Liver (tissue), 8 donors: ENCODE measurements at regions not wholly inside any gene's neighbourhood (a gene's known extent, or its start where the extent isn't known, plus 50 kb on each side); places are given as distances from the start of the nearest gene placed in this dataset.

Experiments used
- DNase-seq: peaks from one replicate; pipeline ENCODE4 v3.0.0-alpha.2; 2017; ENCODE audit warnings: low spot score
- H3K27ac ChIP-seq, 2 donors: one replicate each; pipeline ENCODE4 v1.7.0; 2013; ENCODE audit warnings: inconsistent platforms in 2 of 2, low read length in 2 of 2, control low read depth in 1 of 2, low read depth in 1 of 2, mild to moderate bottlenecking in 1 of 2
- H3K27me3 ChIP-seq, 4 donors: one replicate each; pipeline versions ENCODE4 v1.6.1 to v1.7.0; 2013; ENCODE audit warnings: low read length in 3 of 4, inconsistent platforms in 1 of 4, mild to moderate bottlenecking in 1 of 4, moderate library complexity in 1 of 4; ENCODE audit not compliant: control insufficient read depth in 4 of 4, insufficient read depth in 4 of 4
- H3K36me3 ChIP-seq, 4 donors: one replicate each; pipeline versions ENCODE4 v1.6.1 to v1.7.0; 2013; ENCODE audit warnings: low read length in 3 of 4, mild to moderate bottlenecking in 3 of 4, low read depth in 1 of 4, moderate library complexity in 1 of 4; ENCODE audit not compliant: control insufficient read depth in 4 of 4, insufficient read depth in 3 of 4
- H3K4me1 ChIP-seq, 4 donors: one replicate each; pipeline versions ENCODE4 v1.6.1 to v1.7.0; 2013; ENCODE audit warnings: low read length in 3 of 4, mild to moderate bottlenecking in 3 of 4, moderate library complexity in 1 of 4; ENCODE audit not compliant: control insufficient read depth in 4 of 4, insufficient read depth in 4 of 4
- H3K4me3 ChIP-seq, 3 donors: one replicate each; pipeline versions ENCODE4 v1.6.1 to v1.7.0; 2013; ENCODE audit warnings: low read length in 3 of 3, control low read depth in 1 of 3, low read depth in 1 of 3, mild to moderate bottlenecking in 1 of 3
- H3K9ac ChIP-seq, 2 donors: one replicate each; pipeline ENCODE4 v1.7.0; 2013; ENCODE audit warnings: low read length in 2 of 2, mild to moderate bottlenecking in 2 of 2, moderate library complexity in 2 of 2, control low read depth in 1 of 2, low read depth in 1 of 2
- H3K9me3 ChIP-seq, 4 donors: one replicate each; pipeline versions ENCODE4 v1.6.1 to v1.7.0; 2013; ENCODE audit warnings: low read length in 3 of 4; ENCODE audit not compliant: control insufficient read depth in 4 of 4
- EGR1 ChIP-seq, 2 donors: IDR thresholded peaks; 2 replicates each; pipeline ENCODE4 v1.6.1; 2016 to 2018; ENCODE audit warnings: antibody characterized with exemption in 2 of 2, low read depth in 2 of 2
- FOXA1 ChIP-seq: IDR thresholded peaks from 2 replicates; pipeline ENCODE4 v1.6.1; 2016; ENCODE audit warnings: antibody characterized with exemption
- FOXA2 ChIP-seq: IDR thresholded peaks from 2 replicates; pipeline ENCODE4 v1.6.1; 2016; ENCODE audit warnings: antibody characterized with exemption
- GABPA ChIP-seq, 2 donors: IDR thresholded peaks in 1 of 2; conservative IDR thresholded peaks in 1 of 2; 2 replicates each; pipeline ENCODE4 v1.6.1; 2016; ENCODE audit warnings: antibody characterized with exemption in 2 of 2, mild to moderate bottlenecking in 1 of 2, moderate library complexity in 1 of 2
- HNF4A ChIP-seq, 2 donors: conservative IDR thresholded peaks; 2 replicates each; pipeline ENCODE4 v1.6.1; 2016; ENCODE audit warnings: antibody characterized with exemption in 2 of 2, mild to moderate bottlenecking in 2 of 2
- HNF4G ChIP-seq: IDR thresholded peaks from 2 replicates; pipeline ENCODE4 v1.6.1; 2016; ENCODE audit warnings: antibody characterized with exemption
- JUND ChIP-seq, 2 donors: IDR thresholded peaks; 2 replicates each; pipeline ENCODE4 v1.6.1; 2016; ENCODE audit warnings: antibody characterized with exemption in 2 of 2
- NR2F2 ChIP-seq: IDR thresholded peaks from 2 replicates; pipeline ENCODE4 v1.6.1; 2016; ENCODE audit warnings: antibody characterized with exemption
- RXRA ChIP-seq, 2 donors: IDR thresholded peaks; 2 replicates each; pipeline ENCODE4 v1.6.1; 2017 to 2018; ENCODE audit warnings: antibody characterized with exemption in 2 of 2, mild to moderate bottlenecking in 1 of 2
- SP1 ChIP-seq: IDR thresholded peaks from 2 replicates; pipeline ENCODE4 v1.6.1; 2018; ENCODE audit warnings: antibody characterized with exemption, mild to moderate bottlenecking
- TAF1 ChIP-seq: conservative IDR thresholded peaks from 2 replicates; pipeline ENCODE4 v1.6.1; 2016; ENCODE audit warnings: antibody characterized with exemption, mild to moderate bottlenecking
- YY1 ChIP-seq: IDR thresholded peaks from 2 replicates; pipeline ENCODE4 v1.6.1; 2016; ENCODE audit warnings: antibody characterized with exemption, mild to moderate bottlenecking
- WGBS: extraction: QIAGEN DNeasy Blood & Tissue Kit; methylation state at CpG from one replicate; pipeline ENCODE4 v1.1.7; 2013; 5-methylcytosine and 5-hydroxymethylcytosine counted together
- TF ChIP-seq, protein P1 (sequence below): IDR thresholded peaks from 2 replicates; pipeline ENCODE4 v1.6.1; 2016; ENCODE audit warnings: antibody characterized with exemption
- TF ChIP-seq, protein P2 (sequence below): IDR thresholded peaks from 2 replicates; pipeline ENCODE4 v1.6.1; 2016; ENCODE audit warnings: antibody characterized with exemption
- TF ChIP-seq, protein P3 (sequence below): IDR thresholded peaks from 2 replicates; pipeline ENCODE4 v1.6.1; 2016; ENCODE audit warnings: antibody characterized with exemption
- TF ChIP-seq, protein P4 (sequence below): fragments of 150-350 bp; IDR thresholded peaks from 2 replicates; pipeline ENCODE4 v1.5.1; 2017; ENCODE audit warnings: improper control_type of control experiment, low read depth, low read length; ENCODE audit not compliant: missing input control
- TF ChIP-seq, protein P5 (sequence below): IDR thresholded peaks from 2 replicates; pipeline ENCODE4 v1.6.1; 2016; ENCODE audit warnings: antibody characterized with exemption, mild to moderate bottlenecking
- donor health status: healthy.
- donor health status: healthy.
- donor health status: healthy.
- donor health status: healthy.
- donor health status: healthy.

DNA sequence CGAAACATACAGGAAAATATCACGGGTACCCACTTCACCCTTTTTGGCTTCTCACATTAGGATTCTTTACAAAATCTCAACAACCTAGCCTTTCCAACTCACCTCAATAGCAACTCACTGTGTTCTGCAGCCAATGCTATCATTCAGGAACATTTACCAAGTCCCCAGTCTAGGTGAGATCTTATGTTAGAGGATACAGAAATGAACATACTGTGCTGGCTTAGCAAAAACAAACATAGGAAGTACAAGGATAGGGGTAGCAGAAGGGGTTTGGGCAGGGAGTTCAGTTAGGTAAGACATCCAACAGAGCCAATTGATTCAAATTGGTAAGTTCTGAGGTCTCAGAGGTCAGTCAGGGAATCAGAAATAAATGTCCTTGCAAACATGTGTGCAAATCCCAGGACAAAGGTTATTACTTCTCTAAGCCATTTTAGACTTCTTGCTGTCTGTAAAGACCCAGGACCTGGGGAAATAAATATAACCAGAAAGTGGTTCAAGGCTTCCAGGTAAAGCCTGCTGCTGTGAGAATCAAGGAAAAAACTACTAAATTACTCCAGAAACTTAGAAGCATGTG is 556.3 kb upstream of the CHAC2 start:
- Histone ChIP-seq H3K4me3 (no peak overlapping the region), H3K27ac (no peak overlapping the region), H3K4me1 (no peaks in the 10 kb centered on the region), H3K9me3 (no peaks in the 10 kb centered on the region), H3K9ac (no peak overlapping the region), H3K36me3 (no peaks in the 10 kb centered on the region), H3K27me3 (no peaks in the 10 kb centered on the region)
- 80% methylated on average over 2 of the region's 2 CpGs for WGBS
- TF ChIP-seq FOXA2 (no peak), GABPA (IDR thresholded peaks at IDR 0.05 in 1 of 2, conservative IDR thresholded peaks at IDR 0.05 in 1 of 2) (no peak), NR2F2 (no peak), FOXA1 (no peak), SP1 (no peak), HNF4G (no peak), RXRA (IDR thresholded peaks at IDR 0.05) (no peak), JUND (IDR thresholded peaks at IDR 0.05) (no peak)
- TF ChIP-seq, protein P1, sequence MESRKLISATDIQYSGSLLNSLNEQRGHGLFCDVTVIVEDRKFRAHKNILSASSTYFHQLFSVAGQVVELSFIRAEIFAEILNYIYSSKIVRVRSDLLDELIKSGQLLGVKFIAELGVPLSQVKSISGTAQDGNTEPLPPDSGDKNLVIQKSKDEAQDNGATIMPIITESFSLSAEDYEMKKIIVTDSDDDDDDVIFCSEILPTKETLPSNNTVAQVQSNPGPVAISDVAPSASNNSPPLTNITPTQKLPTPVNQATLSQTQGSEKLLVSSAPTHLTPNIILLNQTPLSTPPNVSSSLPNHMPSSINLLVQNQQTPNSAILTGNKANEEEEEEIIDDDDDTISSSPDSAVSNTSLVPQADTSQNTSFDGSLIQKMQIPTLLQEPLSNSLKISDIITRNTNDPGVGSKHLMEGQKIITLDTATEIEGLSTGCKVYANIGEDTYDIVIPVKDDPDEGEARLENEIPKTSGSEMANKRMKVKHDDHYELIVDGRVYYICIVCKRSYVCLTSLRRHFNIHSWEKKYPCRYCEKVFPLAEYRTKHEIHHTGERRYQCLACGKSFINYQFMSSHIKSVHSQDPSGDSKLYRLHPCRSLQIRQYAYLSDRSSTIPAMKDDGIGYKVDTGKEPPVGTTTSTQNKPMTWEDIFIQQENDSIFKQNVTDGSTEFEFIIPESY, result no peak
- no peak for DNase-seq

DNA sequence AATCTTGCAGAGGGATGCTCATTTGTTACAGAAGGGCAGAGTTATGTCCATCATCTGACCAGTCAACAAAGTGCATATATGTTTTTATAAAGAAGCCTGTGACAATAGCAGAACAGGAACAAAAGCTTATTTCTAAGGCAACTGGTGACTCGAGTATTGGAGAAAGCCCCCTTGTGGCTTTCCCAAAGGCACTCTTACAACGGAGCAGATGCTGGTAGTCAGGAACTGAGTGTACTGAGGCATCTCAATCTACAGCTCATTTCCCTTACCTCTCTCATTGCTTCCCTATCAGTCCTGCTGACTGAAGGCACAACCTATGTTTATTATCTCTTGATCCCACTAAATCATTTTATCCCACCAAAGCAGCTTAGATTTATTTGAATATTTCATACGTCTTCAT is 557.1 kb upstream of the CHAC2 start:
- TF ChIP-seq HNF4A (conservative IDR thresholded peaks at IDR 0.05) (no peak), YY1 (no peak), JUND (IDR thresholded peaks at IDR 0.05) (no peak), RXRA (IDR thresholded peaks at IDR 0.05) (no peak), EGR1 (IDR thresholded peaks at IDR 0.05; ENCODE audit: low read depth in 2 of 2) (no peak)
- TF ChIP-seq, protein P2, sequence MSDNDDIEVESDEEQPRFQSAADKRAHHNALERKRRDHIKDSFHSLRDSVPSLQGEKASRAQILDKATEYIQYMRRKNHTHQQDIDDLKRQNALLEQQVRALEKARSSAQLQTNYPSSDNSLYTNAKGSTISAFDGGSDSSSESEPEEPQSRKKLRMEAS, result no peak
- TF ChIP-seq, protein P3, sequence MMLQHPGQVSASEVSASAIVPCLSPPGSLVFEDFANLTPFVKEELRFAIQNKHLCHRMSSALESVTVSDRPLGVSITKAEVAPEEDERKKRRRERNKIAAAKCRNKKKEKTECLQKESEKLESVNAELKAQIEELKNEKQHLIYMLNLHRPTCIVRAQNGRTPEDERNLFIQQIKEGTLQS, result no peak
- no peaks in the 10 kb centered on the region for H3K4me1 ChIP-seq
- no peak overlapping the region for H3K27ac ChIP-seq
- H3K4me3 ChIP-seq, result no peak overlapping the region
- H3K27me3 ChIP-seq, result no peaks in the 10 kb centered on the region
- WGBS, result 52% methylated on average over 3 of the region's 3 CpGs
- no peaks in the 10 kb centered on the region for H3K36me3 ChIP-seq
- DNase-seq, result no peak
- no peaks in the 10 kb centered on the region for H3K9me3 ChIP-seq
- H3K9ac ChIP-seq, result no peak overlapping the region

DNA sequence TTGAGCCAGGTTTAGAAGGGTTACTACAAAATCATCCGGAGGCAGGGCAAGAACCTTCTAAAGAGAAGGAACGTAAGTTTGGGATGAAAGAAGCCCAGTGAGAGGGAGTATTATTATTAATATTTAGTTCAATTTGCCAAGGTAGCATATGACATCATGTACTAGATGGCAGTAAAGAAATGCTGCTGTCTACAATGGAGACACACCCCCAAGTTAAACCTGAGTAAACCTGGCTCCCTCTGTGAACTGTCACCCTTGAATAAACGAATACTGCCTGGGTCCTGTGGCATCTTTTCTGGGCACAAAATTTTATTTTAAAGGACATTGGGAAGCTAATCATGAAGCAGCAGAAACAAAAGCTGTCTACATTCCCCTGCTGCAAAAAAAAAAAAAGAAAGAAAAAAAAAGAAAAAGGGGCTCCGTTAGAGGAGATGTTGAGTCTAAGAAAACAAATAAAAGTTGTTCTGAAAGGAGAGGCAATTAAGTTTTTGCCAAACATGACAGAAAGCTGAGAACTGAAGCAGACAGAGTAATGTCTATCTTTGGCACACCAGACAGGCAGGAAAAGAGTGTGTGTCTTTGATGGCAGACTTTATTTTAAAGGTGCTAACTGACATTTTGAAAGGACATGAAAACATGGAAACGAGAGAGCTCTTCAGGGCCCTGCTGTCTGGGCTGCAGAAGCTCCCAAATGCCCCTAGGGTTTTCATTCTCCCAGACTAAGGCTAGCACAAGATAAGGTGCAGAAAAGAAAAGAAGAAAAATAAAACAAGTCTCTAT is 557.7 kb upstream of the CHAC2 start:
- Histone ChIP-seq H3K9me3 (no peaks in the 10 kb centered on the region), H3K36me3 (no peaks in the 10 kb centered on the region), H3K27ac (no peak overlapping the region), H3K4me1 (no peaks in the 10 kb centered on the region), H3K9ac (no peak overlapping the region), H3K4me3 (no peak overlapping the region), H3K27me3 (no peaks in the 10 kb centered on the region)
- WGBS, result 59% methylated on average over 5 of the region's 5 CpGs
- no peak for DNase-seq
- no peak for TF ChIP-seq SP1
- TF ChIP-seq, protein P4, sequence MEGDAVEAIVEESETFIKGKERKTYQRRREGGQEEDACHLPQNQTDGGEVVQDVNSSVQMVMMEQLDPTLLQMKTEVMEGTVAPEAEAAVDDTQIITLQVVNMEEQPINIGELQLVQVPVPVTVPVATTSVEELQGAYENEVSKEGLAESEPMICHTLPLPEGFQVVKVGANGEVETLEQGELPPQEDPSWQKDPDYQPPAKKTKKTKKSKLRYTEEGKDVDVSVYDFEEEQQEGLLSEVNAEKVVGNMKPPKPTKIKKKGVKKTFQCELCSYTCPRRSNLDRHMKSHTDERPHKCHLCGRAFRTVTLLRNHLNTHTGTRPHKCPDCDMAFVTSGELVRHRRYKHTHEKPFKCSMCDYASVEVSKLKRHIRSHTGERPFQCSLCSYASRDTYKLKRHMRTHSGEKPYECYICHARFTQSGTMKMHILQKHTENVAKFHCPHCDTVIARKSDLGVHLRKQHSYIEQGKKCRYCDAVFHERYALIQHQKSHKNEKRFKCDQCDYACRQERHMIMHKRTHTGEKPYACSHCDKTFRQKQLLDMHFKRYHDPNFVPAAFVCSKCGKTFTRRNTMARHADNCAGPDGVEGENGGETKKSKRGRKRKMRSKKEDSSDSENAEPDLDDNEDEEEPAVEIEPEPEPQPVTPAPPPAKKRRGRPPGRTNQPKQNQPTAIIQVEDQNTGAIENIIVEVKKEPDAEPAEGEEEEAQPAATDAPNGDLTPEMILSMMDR, result no peak
- TF ChIP-seq FOXA2, result no peak
- no peak for TF ChIP-seq EGR1 (IDR thresholded peaks at IDR 0.05; ENCODE audit: low read depth in 2 of 2)
- TF ChIP-seq TAF1, result no peak
- TF ChIP-seq, protein P1, result no peak
- TF ChIP-seq RXRA (IDR thresholded peaks at IDR 0.05), result no peak
- TF ChIP-seq GABPA (IDR thresholded peaks at IDR 0.05 in 1 of 2, conservative IDR thresholded peaks at IDR 0.05 in 1 of 2), result no peak
- no peak for TF ChIP-seq YY1
- TF ChIP-seq, protein P5, sequence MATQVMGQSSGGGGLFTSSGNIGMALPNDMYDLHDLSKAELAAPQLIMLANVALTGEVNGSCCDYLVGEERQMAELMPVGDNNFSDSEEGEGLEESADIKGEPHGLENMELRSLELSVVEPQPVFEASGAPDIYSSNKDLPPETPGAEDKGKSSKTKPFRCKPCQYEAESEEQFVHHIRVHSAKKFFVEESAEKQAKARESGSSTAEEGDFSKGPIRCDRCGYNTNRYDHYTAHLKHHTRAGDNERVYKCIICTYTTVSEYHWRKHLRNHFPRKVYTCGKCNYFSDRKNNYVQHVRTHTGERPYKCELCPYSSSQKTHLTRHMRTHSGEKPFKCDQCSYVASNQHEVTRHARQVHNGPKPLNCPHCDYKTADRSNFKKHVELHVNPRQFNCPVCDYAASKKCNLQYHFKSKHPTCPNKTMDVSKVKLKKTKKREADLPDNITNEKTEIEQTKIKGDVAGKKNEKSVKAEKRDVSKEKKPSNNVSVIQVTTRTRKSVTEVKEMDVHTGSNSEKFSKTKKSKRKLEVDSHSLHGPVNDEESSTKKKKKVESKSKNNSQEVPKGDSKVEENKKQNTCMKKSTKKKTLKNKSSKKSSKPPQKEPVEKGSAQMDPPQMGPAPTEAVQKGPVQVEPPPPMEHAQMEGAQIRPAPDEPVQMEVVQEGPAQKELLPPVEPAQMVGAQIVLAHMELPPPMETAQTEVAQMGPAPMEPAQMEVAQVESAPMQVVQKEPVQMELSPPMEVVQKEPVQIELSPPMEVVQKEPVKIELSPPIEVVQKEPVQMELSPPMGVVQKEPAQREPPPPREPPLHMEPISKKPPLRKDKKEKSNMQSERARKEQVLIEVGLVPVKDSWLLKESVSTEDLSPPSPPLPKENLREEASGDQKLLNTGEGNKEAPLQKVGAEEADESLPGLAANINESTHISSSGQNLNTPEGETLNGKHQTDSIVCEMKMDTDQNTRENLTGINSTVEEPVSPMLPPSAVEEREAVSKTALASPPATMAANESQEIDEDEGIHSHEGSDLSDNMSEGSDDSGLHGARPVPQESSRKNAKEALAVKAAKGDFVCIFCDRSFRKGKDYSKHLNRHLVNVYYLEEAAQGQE, result no peak
